NCI-H2227 treated with DMSO at 0.1 percent for 48 hours (cell line): ENCODE measurements at regions not wholly inside any gene's neighbourhood (a gene's known extent, or its start where the extent isn't known, plus 50 kb on each side); places are given as distances from the start of the nearest gene placed in this dataset.

Source experiments
- DNase-seq: peaks from one replicate; lab custom pipeline; 2025; lab: John Stamatoyannopoulos, UW

- no peak for DNase-seq
Observed at GRCh38 chr15:27671819-27672437, 427.2 kb downstream of the OCA2 start.

DNA sequence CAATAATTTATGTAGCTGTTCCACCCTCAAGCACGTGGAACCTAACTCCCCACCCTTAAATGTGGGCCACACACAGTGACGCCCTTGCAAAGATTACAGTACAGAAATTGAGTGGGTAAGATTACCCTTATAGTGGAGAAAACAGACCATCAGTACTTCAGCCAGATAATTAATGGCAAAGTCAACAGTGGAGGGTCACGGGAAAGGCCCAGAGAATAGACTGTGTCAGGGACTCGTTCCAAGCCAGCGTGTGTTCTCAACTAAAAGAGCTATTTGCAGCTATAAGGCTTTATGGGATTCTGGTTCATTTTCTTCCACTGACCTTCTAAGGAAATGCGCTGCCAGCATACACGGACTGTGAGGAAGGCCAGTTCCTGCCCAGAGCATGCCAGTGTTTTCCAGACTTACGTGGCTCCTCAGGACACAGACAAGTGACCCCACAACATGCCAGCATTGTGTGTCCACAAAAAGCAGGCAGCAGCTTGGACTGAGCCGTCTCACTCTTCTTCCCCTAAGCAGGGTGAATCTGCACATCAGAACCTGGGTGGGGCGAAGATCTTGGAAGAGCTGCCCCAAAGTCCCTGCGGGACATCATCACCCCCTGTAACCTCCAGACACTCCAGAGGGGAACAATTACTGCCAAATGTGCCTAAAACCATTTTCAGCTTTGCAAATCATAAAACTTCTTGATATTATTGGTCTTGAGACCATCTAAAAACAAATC is 428.5 kb downstream of the OCA2 start:
- DNase-seq = peak; percentile 50

DNA sequence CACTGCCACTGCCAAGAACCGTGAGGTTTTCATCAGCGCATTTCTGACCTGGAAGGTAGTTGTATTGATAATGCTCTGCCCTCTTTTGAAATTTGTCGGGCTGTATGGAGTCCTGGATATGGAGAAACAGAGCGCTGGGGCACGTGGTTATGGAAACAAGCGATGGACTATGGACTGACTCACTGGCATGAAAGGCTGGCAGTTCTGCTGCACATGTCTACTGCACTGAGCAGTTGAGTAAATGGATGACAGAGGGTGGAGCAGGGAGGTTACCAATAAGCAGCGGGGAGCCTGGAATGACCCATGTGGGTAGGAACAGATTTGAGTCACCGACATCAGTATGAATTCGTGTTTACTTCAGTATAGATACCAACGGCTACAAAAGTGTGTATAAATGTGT is 429.5 kb downstream of the OCA2 start:
- DNase-seq = no peak

DNA sequence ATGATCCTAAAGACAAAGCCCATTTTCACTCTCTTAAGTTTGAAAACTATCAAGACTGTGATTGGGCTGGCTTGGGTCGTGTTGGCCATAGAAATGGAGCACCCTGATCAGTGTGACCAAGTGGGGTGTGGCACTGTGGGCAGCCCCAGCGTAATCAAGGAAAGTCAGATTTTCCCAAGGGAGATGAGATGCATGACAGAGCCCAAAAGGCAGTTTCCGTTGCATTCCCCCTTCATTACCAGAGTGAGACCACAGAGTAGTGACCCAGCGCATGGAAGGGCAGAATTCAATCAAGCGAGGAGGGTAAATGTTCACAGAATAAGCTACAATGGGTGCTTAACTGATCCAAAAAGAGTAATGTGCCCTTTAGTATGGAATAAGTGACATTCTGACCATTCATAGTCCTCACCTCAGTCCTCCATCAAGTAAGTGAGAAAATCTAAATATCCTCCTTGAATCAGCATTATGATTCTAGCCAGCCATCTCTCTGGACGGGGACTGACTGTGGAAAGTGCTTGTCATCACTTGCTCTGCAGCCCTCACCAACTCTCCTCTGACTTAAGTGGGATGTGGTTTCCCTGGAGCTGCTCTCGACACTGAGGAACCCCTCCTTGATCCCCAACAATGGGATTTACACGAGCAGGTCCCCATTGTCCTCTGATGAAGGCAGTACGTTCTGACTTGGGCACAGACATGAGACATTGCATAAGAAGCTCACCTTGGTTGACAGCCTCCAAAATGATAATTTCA is 430.5 kb downstream of the OCA2 start:
- DNase-seq = no peak

GRCh38 chr15:27665002-27665401 is 434.1 kb downstream of the OCA2 start:
- DNase-seq = no peak

- no peak for DNase-seq
Observed at GRCh38 chr15:27662892-27663291, 436.2 kb downstream of the OCA2 start.

DNA sequence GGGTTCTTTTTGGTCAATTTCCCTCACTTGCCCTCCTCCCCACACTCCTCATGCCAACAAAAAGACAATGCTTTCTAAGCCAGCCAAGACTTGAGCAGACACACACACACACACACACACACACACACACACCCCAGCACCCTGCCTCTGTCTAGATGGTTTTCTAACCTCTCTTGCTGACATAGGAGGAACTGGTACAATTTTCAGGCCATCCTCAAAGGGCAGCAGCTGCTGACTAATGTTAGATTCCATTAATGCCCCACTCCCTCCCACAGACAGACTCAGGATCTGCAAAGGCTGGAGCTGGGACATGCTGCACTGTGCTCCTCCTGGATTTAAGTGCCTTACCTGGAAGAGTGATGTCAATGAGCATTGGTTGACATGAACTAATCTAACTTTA is 438.4 kb downstream of the OCA2 start:
- DNase-seq = no peak

DNA sequence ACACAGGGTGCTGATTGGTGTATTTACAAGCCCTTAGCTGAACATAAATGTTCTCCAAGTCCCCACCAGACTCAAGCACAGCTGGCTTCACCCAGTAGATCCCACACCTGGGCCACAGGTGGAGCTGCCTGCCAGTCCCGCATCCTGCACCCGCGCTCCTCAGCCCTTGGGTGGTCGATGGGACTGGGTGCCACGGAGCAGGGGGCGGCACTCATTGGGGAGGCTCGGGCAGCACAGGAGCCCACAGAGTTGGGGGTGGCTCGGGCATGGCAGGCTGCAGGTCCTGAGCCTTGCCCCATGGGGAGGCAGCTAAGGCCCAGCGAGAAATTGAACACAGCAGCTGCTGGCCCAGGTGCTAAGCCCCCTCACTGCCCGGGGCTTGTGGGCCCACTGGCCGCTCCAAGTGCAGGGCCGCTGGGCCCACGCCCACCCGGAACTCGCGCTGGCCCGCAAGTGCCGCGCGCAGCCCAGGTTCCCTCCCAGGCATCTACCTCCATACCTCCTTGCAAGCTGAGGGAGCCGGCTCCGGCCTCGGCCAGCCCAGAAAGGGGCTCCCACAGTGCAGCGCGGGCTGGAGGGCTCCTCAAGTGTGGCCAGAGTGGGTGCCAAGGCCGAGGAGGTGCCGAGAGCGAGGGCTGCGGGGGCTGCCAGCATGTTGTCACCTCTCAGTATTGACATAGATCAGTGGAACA is 442.7 kb downstream of the OCA2 start:
- DNase-seq = no peak

DNA sequence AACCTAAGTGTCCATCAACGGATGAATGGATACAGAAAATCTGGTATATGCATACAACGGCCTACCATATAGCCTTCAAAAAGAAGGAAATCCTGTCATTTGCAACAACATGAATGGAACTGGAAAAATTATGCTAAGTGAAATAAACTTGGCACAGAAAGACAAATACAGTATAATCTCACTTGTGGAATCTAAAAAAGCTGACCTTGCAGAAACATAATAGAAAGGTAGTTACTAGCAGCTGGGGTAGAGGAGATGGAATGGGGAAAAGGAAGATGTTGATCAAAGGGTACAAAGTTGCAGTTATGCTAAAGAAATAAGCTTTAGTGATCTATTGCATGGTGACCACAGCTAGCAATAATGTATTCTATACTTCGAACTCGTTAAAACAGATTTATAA is 444.1 kb downstream of the OCA2 start:
- DNase-seq = no peak

GRCh38 chr15:27650244-27650643 is 448.9 kb downstream of the OCA2 start:
- no peak for DNase-seq

GRCh38 chr15:27648359-27648758 is 450.8 kb downstream of the OCA2 start:
- no peak for DNase-seq

DNA sequence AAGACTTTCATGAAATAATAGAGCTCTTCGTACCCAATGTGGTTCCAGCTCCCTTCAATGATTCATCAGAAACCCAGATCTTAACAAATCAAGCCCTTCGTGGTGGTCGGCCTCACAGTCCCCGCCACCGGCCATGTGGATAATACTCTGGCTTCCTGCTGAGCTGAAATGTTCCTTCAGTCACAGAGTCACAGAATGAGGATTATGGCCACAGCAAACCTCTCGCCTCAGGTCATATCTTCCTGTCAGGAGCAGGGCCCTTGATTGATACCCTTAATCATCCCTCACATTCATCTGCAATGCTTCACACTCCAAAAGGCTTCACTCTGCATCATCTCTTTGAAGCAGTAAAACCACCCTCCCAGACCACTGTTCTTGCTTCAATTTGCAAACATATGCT is 452.6 kb downstream of the OCA2 start:
- DNase-seq = no peak

DNA sequence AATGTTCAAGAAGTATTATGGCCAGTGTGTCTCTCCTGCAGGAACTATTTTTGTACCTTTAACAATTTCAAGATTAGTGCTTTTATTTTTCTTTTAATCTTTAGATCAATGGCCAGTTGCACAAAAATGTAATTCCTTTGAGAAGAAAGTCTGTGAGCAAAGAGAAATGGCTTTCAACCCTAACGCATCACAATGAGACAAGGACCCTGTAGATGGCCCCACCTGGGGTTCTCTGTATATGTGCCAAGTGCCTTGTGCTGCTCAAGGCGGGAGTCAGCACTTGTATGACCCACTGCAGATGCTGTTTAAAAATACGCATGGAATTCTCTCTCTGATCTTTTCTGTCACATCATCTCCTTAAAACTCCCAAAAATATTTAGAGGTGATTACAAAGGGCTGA is 453.4 kb downstream of the OCA2 start:
- DNase-seq = no peak

DNA sequence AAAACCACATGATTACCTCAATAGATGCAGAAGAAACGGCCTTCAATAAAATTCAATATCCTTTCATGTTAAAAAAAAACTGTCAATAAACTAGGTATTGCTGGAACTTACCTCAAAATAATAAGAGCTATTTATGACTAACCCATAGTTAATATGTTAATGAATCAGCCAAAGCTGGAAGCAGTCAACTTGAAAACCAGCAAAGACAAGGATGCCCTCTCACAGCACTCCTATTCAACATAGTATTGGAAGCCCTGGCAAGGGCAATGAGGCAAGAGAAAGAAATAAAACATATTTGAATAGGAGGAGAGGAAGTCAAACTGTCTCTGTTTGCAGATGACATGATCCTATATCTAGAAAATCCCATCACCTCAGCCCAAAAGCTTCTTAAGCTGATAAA is 456.1 kb downstream of the OCA2 start:
- no peak for DNase-seq

- no peak for DNase-seq
Observed at GRCh38 chr15:27639595-27639994, 459.5 kb downstream of the OCA2 start.

DNA sequence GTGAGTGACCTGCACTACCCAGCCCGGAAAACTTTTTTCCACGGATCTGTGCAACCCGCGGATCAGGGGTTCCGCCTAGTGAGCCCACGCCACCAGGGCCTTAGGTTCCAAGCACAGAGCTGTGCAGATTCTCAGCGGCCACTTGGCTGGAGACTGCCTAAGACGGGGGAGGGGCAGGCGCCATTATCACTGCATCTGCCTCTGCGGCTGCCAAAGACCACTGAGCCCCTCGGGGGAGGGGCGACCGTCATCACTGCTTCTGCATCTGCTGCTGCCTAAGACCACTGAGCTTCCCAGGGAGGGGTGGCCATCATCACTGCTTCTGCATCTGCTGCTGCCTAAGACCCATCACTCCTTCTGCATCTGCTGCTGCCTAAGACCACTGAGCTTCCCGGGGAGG is 460.2 kb downstream of the OCA2 start:
- DNase-seq = no peak

- no peak for DNase-seq
Observed at GRCh38 chr15:27635916-27636315, 463.2 kb downstream of the OCA2 start.

DNA sequence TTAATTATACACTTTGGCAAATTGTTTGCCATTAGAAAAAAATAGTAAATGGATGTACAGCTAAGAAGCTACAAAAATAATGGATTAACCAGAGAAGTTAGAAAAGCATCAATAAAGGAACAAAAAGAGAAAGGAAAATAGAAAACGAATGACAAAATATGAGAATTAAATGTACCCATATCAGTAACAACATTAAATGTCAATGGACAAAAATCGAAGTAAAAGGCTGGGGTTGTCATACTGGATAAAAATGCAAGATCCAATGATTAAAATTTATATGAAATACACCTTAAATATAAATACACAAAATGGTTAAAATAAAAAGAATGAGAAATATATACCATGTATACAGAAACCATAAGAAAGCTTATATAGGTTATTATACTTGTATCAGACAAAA is 470.6 kb downstream of the OCA2 start:
- DNase-seq = no peak

DNA sequence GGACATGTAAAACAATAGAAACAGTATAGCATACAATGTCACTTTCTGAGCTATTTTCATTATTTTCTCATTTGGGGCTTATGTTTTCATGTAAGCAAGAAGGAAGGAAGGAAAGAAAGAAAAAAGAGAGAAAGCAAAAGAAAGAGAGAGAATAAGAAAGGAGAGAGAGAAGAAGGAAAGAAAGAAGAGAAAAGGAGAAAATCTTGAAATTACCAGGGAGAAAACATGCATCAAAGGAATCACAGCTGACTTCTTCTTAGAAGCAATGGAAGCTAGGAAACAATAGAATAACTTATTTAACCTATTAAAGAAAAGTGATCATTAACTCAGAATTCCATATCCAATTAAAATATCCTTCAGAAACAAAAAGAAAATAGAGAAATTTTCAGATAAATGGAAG is 471.5 kb downstream of the OCA2 start:
- DNase-seq = no peak

DNA sequence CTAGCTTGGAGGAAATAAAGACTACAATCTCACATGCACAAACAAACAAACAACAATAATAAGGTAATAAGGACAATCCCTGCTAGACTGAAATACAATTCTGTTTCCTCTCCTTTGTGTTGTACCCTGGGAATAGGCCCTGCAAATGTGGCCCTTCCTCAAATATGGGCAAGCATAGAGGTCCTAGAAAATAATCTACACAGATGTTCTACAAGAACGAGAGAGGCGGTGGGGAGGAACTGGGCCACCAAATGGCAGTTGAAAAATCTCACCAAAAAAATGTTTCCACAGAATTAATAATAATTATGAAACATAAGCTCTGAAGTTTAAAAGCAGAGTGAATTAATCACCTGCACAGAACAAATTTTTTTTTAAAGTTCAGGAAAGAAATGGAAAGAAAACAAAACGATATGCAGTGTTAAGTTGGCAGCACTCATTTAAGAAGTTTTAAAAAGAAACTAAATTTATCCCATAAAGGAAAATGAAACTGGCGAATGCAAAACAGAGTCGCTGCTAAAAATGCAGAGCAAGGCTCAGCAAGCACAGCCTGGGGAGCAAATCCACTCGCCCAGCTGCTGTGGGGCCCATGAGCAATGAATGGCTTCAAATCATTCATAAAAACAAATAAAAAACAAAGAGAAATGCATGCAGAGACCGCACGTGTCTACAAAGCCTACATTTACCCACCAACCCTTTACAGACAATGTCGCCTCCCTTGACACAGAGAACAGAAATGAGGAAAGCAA is 475.4 kb downstream of the OCA2 start:
- no peak for DNase-seq

DNA sequence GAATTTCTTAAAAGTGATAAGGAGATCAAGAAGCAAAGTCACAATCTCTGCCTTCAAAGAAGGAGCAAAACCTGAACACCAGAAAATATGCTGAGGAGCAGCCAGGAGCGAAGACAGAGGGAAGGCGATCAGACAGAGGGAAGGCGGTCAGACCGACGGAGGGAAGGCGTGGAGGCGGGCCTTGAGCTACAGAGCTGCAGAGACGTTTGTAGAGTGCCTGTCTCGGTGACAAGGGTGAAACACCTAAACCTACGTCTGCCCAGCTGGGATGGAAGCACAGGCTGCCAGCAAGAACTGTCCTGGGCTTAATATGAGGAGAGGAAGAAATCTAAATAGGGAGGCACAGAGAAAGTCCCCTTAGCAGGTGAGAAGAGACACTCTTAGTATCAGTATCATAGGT is 476.0 kb downstream of the OCA2 start:
- no peak for DNase-seq

DNA sequence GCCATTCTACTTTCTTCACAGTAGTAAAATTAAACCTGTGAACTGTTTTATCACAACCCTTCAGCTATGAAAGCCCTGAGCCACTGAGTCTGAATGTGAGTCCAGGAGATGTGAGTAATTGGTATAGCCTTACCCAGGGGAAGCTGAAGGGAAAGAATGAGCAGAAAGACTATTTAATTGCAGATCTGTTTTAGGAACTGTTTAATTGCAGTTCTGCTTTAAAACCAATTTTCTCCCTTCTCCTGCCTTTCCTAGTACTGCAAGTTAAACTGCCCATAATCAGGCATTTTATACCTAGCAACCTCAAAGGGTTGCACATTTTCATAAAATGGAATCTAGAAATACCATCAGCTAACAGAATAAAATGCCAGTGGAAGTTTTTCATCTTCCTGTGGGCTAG is 476.7 kb downstream of the OCA2 start:
- no peak for DNase-seq
